Ishikawa (cell line): ENCODE measurements at regions not wholly inside any gene's neighbourhood (a gene's known extent, or its start where the extent isn't known, plus 50 kb on each side); places are given as distances from the start of the nearest gene placed in this dataset.

ENCODE experiments used
- CEBPB ChIP-seq: IDR thresholded peaks from 2 replicates; pipeline ENCODE4 v1.6.1; 2012
- CREB1 ChIP-seq: IDR thresholded peaks from 2 replicates; pipeline ENCODE4 v1.6.1; 2012; ENCODE audit warnings: low read depth
- EGR1 ChIP-seq: IDR thresholded peaks from 2 replicates; pipeline ENCODE4 v1.6.1; 2012
- EP300 ChIP-seq: IDR thresholded peaks from 2 replicates; pipeline ENCODE4 v1.6.1; 2012; ENCODE audit warnings: borderline replicate concordance
- FOXM1 ChIP-seq: IDR thresholded peaks from 2 replicates; pipeline ENCODE4 v1.6.1; 2012; ENCODE audit warnings: low read depth, borderline replicate concordance
- MAX ChIP-seq: IDR thresholded peaks from 2 replicates; pipeline ENCODE4 v1.6.1; 2012
- NFIC ChIP-seq: IDR thresholded peaks from 2 replicates; pipeline ENCODE4 v1.6.1; 2012
- RAD21 ChIP-seq: IDR thresholded peaks from 2 replicates; pipeline ENCODE4 v1.6.1; 2012; ENCODE audit warnings: low read depth
- REST ChIP-seq: IDR thresholded peaks from 2 replicates; pipeline ENCODE4 v1.6.1; 2012; ENCODE audit warnings: low read depth, mild to moderate bottlenecking
- TAF1 ChIP-seq: IDR thresholded peaks from 2 replicates; pipeline ENCODE4 v1.6.1; 2012; ENCODE audit warnings: low read depth, mild to moderate bottlenecking
- TCF12 ChIP-seq: IDR thresholded peaks from 2 replicates; pipeline ENCODE4 v1.6.1; 2012; ENCODE audit warnings: low read depth
- TEAD4 ChIP-seq: IDR thresholded peaks from 2 replicates; pipeline ENCODE4 v1.6.1; 2012
- USF1 ChIP-seq: IDR thresholded peaks from 2 replicates; pipeline ENCODE4 v1.6.1; 2012
- YY1 ChIP-seq: IDR thresholded peaks from 2 replicates; pipeline ENCODE4 v1.6.1; 2012; ENCODE audit warnings: low read depth
- ZBTB7A ChIP-seq: IDR thresholded peaks from 2 replicates; pipeline ENCODE4 v1.6.1; 2012; ENCODE audit warnings: low read depth

GRCh38 chr18:46252759-46253158 lies 148.6 kb downstream of the HAUS1 start:
- TF ChIP-seq RAD21 (no peak), CEBPB (no peak), FOXM1 (no peak), MAX (no peak), ZBTB7A (no peak), NFIC (no peak), YY1 (no peak), TAF1 (no peak), EP300 (no peak), TCF12 (no peak), TEAD4 (no peak)

GRCh38 chr18:46253498-46253897 lies 149.3 kb downstream of the HAUS1 start:
- TF ChIP-seq MAX (no peak), CREB1 (no peak), CEBPB (no peak), ZBTB7A (no peak), YY1 (no peak), TCF12 (no peak)

GRCh38 chr18:46256078-46256477 lies 151.9 kb downstream of the HAUS1 start:
- TF ChIP-seq EGR1, result no peak
- TF ChIP-seq TEAD4, result no peak
- no peak for TF ChIP-seq EP300
- TF ChIP-seq CEBPB, result no peak
- TF ChIP-seq YY1, result no peak
- TF ChIP-seq USF1, result no peak
- TF ChIP-seq FOXM1, result no peak
- no peak for TF ChIP-seq TCF12

GRCh38 chr18:46257366-46257765 lies 153.2 kb downstream of the HAUS1 start:
- TF ChIP-seq FOXM1, result no peak
- TF ChIP-seq CREB1, result no peak
- TF ChIP-seq REST, result no peak
- TF ChIP-seq NFIC, result no peak
- TF ChIP-seq TCF12, result no peak
- TF ChIP-seq EGR1, result no peak
- no peak for TF ChIP-seq MAX
- TF ChIP-seq RAD21, result no peak
- TF ChIP-seq ZBTB7A, result no peak
- no peak for TF ChIP-seq EP300
- no peak for TF ChIP-seq USF1

GRCh38 chr18:46260016-46260878 lies 156.1 kb downstream of the HAUS1 start:
- no peak for TF ChIP-seq REST
- TF ChIP-seq EGR1, result no peak
- no peak for TF ChIP-seq RAD21
- TF ChIP-seq MAX, result no peak
- no peak for TF ChIP-seq USF1

- no peak for TF ChIP-seq NFIC
- TF ChIP-seq ZBTB7A, result no peak
- no peak for TF ChIP-seq CREB1
- no peak for TF ChIP-seq YY1
- TF ChIP-seq CEBPB, result no peak
- TF ChIP-seq FOXM1, result no peak
- no peak for TF ChIP-seq TAF1
- no peak for TF ChIP-seq RAD21
- no peak for TF ChIP-seq MAX
- TF ChIP-seq TCF12, result no peak
These were observed 156.6 kb downstream of the HAUS1 start for GRCh38 chr18:46260879-46261143.
